ENCODE measurements at regions not wholly inside any gene's neighbourhood (a gene's known extent, or its start where the extent isn't known, plus 50 kb on each side); places are given as distances from the start of the nearest gene placed in this dataset.

- DNase-seq, result no peak
These were observed 391.1 kb downstream of the PMP22 start for GRCh38 chr17:14873996-14874395.

- DNase-seq, result no peak
These were observed 391.6 kb downstream of the PMP22 start for GRCh38 chr17:14873540-14873939.

GRCh38 chr17:14871921-14872320, 393.2 kb downstream of the PMP22 start:
- DNase-seq, result no peak

GRCh38 chr17:14866266-14866665, 398.9 kb downstream of the PMP22 start:
- no peak for DNase-seq

GRCh38 chr17:14864127-14864526, 401.0 kb downstream of the PMP22 start:
- no peak for DNase-seq

- DNase-seq, result no peak
These were observed 405.6 kb downstream of the PMP22 start for GRCh38 chr17:14859542-14859941.

GRCh38 chr17:14856176-14856575, 408.9 kb downstream of the PMP22 start:
- DNase-seq, result no peak

GRCh38 chr17:14854691-14855090, 410.4 kb downstream of the PMP22 start:
- DNase-seq, result no peak

- no peak for DNase-seq
These were observed 419.4 kb downstream of the PMP22 start for GRCh38 chr17:14845591-14846281.

- no peak for DNase-seq
These were observed 421.9 kb downstream of the PMP22 start for GRCh38 chr17:14843086-14843795.

- no peak for DNase-seq
These were observed 424.4 kb downstream of the PMP22 start for GRCh38 chr17:14840616-14841231.

- no peak for DNase-seq
These were observed 426.6 kb downstream of the PMP22 start for GRCh38 chr17:14838567-14838966.

- peak; percentile 58 to 64 for DNase-seq
These were observed 431.8 kb downstream of the PMP22 start for GRCh38 chr17:14833201-14833785.

GRCh38 chr17:14831491-14831890, 433.6 kb downstream of the PMP22 start:
- DNase-seq, result no peak

- no peak for DNase-seq
These were observed 437.7 kb downstream of the PMP22 start for GRCh38 chr17:14827396-14827919.

GRCh38 chr17:14826358-14826757, 438.8 kb downstream of the PMP22 start:
- DNase-seq, result no peak

GRCh38 chr17:14818469-14818868, 446.7 kb downstream of the PMP22 start:
- DNase-seq, result no peak

- DNase-seq, result no peak
These were observed 450.0 kb downstream of the PMP22 start for GRCh38 chr17:14815079-14815478.

- peak; percentile 3 to 24 for DNase-seq
These were observed 451.3 kb downstream of the PMP22 start for GRCh38 chr17:14813649-14814370.

GRCh38 chr17:14808425-14808824, 456.7 kb downstream of the PMP22 start:
- no peak for DNase-seq

- DNase-seq, result no peak
These were observed 459.8 kb downstream of the PMP22 start for GRCh38 chr17:14805348-14805747.

- no peak for DNase-seq
These were observed 461.3 kb downstream of the PMP22 start for GRCh38 chr17:14803826-14804225.

GRCh38 chr17:14797801-14798200, 467.3 kb downstream of the PMP22 start:
- DNase-seq, result no peak
